HG03558 (cell line): ENCODE measurements at regions not wholly inside any gene's neighbourhood (a gene's known extent, or its start where the extent isn't known, plus 50 kb on each side); places are given as distances from the start of the nearest gene placed in this dataset.
"Not testable (repeated sequence)": the region's sequence is repeated elsewhere in the genome, so short reads cannot be mapped to it uniquely, and the experiment has no call there.

Source experiments
- ATAC-seq: cut with Tn5 transposase; IDR thresholded peaks from one replicate; pipeline ENCODE4 v1.9.1; 2021; ENCODE audit warnings: moderate number of reproducible peaks; ENCODE audit not compliant: unreplicated experiment; ENCODE audit errors: extremely low read depth

GRCh38 chr16:33710696-33711087 lies 251.3 kb downstream of the TP53TG3F start:
- ATAC-seq = not testable (repeated sequence)

GRCh38 chr16:33711616-33712015 lies 252.2 kb downstream of the TP53TG3F start:
- not testable (repeated sequence) for ATAC-seq

- not testable (repeated sequence) for ATAC-seq
Measured at GRCh38 chr16:33712308-33712707, 252.9 kb downstream of the TP53TG3F start.

GRCh38 chr16:33712851-33713709 lies 253.7 kb downstream of the TP53TG3F start:
- not testable (repeated sequence) for ATAC-seq

GRCh38 chr16:33713710-33714538 lies 254.5 kb downstream of the TP53TG3F start:
- not testable (repeated sequence) for ATAC-seq

GRCh38 chr16:33731167-33731566 lies 271.8 kb downstream of the TP53TG3F start:
- ATAC-seq = not testable (repeated sequence)

GRCh38 chr16:33734650-33735049 lies 275.2 kb downstream of the TP53TG3F start:
- not testable (repeated sequence) for ATAC-seq

- not testable (repeated sequence) for ATAC-seq
Measured at GRCh38 chr16:33766869-33767765, 307.7 kb downstream of the TP53TG3F start.

GRCh38 chr16:33768710-33769109 lies 309.3 kb downstream of the TP53TG3F start:
- ATAC-seq = not testable (repeated sequence)

GRCh38 chr16:33769180-33769846 lies 309.9 kb downstream of the TP53TG3F start:
- not testable (repeated sequence) for ATAC-seq

- not testable (repeated sequence) for ATAC-seq
Measured at GRCh38 chr16:33770478-33770877, 311.1 kb downstream of the TP53TG3F start.

- not testable (repeated sequence) for ATAC-seq
Measured at GRCh38 chr16:33771211-33771610, 311.8 kb downstream of the TP53TG3F start.

GRCh38 chr16:33773966-33774365 lies 314.6 kb downstream of the TP53TG3F start:
- not testable (repeated sequence) for ATAC-seq

GRCh38 chr16:33774724-33775123 lies 315.3 kb downstream of the TP53TG3F start:
- not testable (repeated sequence) for ATAC-seq

- not testable (repeated sequence) for ATAC-seq
Measured at GRCh38 chr16:33816328-33816944, 357.0 kb downstream of the TP53TG3F start.

- ATAC-seq = not testable (repeated sequence)
Measured at GRCh38 chr16:33824736-33825135, 365.3 kb downstream of the TP53TG3F start.

GRCh38 chr16:33827522-33827921 lies 368.1 kb downstream of the TP53TG3F start:
- ATAC-seq = not testable (repeated sequence)

GRCh38 chr16:33839157-33839556 lies 379.7 kb downstream of the TP53TG3F start:
- not testable (repeated sequence) for ATAC-seq

GRCh38 chr16:33844533-33844932 lies 385.1 kb downstream of the TP53TG3F start:
- not testable (repeated sequence) for ATAC-seq
